DOHH2 (cell line): ENCODE measurements at regions not wholly inside any gene's neighbourhood (a gene's known extent, or its start where the extent isn't known, plus 50 kb on each side); places are given as distances from the start of the nearest gene placed in this dataset.

ENCODE experiments used
- H3F3A ChIP-seq: fragments of 200-600 bp; sonication (generic), shearing (Covaris generic); 2 replicates; pipeline ENCODE4 v1.6.0; 2016; ENCODE audit warnings: antibody characterized with exemption, mild to moderate bottlenecking; ENCODE audit not compliant: control insufficient read depth, insufficient read depth
- H3K27ac ChIP-seq: fragments of 200-600 bp; sonication (generic); 2 replicates; pipeline ENCODE4 v1.5.1; 2014; ENCODE audit warnings: low read depth, mild to moderate bottlenecking, low read length, moderate library complexity
- H3K27me3 ChIP-seq: fragments of 200-600 bp; sonication (generic); 2 replicates; pipeline ENCODE4 v1.6.1; 2014; ENCODE audit warnings: mild to moderate bottlenecking, low read length, mixed read lengths; ENCODE audit not compliant: control insufficient read depth
- H3K36me3 ChIP-seq: fragments of 200-600 bp; sonication (generic); 2 replicates; pipeline ENCODE4 v1.6.1; 2014; ENCODE audit warnings: mild to moderate bottlenecking, low read length, moderate library complexity, mixed read lengths; ENCODE audit not compliant: control insufficient read depth
- H3K4me1 ChIP-seq: fragments of 200-600 bp; sonication (generic); 2 replicates; pipeline ENCODE4 v1.6.1; 2014; ENCODE audit warnings: mild to moderate bottlenecking, low read length, mixed read lengths; ENCODE audit not compliant: control insufficient read depth
- H3K4me2 ChIP-seq: fragments of 200-600 bp; sonication (generic); 2 replicates; pipeline ENCODE4 v1.6.0; 2014; ENCODE audit warnings: mild to moderate bottlenecking, low read length, moderate library complexity
- H3K4me3 ChIP-seq: fragments of 200-600 bp; sonication (generic); 2 replicates; pipeline ENCODE4 v1.5.1; 2014; ENCODE audit warnings: mild to moderate bottlenecking, low read length, mixed read lengths
- H3K79me2 ChIP-seq: fragments of 200-600 bp; sonication (generic); 2 replicates; pipeline ENCODE4 v1.6.1; 2014; ENCODE audit warnings: mild to moderate bottlenecking, low read length, mixed read lengths; ENCODE audit not compliant: control insufficient read depth
- H3K9me2 ChIP-seq: fragments of 200-600 bp; sonication (generic); replicated peaks from 2 replicates; pipeline ENCODE4 v1.6.1; 2014; ENCODE audit warnings: mild to moderate bottlenecking, low read length, mixed read lengths; ENCODE audit not compliant: control insufficient read depth
- H3K9me3 ChIP-seq: fragments of 200-600 bp; sonication (generic); 2 replicates; pipeline ENCODE4 v1.6.1; 2014; ENCODE audit warnings: antibody characterized with exemption, low read length, mixed read lengths; ENCODE audit not compliant: control insufficient read depth, insufficient read depth
- H4K20me1 ChIP-seq: fragments of 200-600 bp; sonication (generic); 2 replicates; pipeline ENCODE4 v1.6.0; 2014; ENCODE audit warnings: low read depth, mild to moderate bottlenecking, antibody characterized with exemption, low read length, moderate library complexity; ENCODE audit not compliant: control insufficient read depth, insufficient read depth
- EZH2phosphoT487 ChIP-seq: fragments of 200-600 bp; sonication (generic); IDR thresholded peaks from 2 replicates; pipeline ENCODE4 v1.6.1; 2017; ENCODE audit warnings: borderline replicate concordance, mild to moderate bottlenecking, antibody characterized with exemption, low read length, moderate library complexity, mixed read lengths
- TF ChIP-seq, protein P1 (sequence below): fragments of 200-600 bp; sonication (generic); IDR thresholded peaks from one replicate; pipeline ENCODE4 v1.5.1; 2014; ENCODE audit warnings: antibody characterized with exemption, mild to moderate bottlenecking, low read depth, low read length; ENCODE audit not compliant: poor library complexity, severe bottlenecking

- H3F3A ChIP-seq: no peaks in the 10 kb centered on the region
- no peaks in the 10 kb centered on the region for H3K36me3 ChIP-seq
- no peak overlapping the region for H3K27ac ChIP-seq
- TF ChIP-seq, protein P1, sequence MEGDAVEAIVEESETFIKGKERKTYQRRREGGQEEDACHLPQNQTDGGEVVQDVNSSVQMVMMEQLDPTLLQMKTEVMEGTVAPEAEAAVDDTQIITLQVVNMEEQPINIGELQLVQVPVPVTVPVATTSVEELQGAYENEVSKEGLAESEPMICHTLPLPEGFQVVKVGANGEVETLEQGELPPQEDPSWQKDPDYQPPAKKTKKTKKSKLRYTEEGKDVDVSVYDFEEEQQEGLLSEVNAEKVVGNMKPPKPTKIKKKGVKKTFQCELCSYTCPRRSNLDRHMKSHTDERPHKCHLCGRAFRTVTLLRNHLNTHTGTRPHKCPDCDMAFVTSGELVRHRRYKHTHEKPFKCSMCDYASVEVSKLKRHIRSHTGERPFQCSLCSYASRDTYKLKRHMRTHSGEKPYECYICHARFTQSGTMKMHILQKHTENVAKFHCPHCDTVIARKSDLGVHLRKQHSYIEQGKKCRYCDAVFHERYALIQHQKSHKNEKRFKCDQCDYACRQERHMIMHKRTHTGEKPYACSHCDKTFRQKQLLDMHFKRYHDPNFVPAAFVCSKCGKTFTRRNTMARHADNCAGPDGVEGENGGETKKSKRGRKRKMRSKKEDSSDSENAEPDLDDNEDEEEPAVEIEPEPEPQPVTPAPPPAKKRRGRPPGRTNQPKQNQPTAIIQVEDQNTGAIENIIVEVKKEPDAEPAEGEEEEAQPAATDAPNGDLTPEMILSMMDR: peak; percentile 12
- no peak for TF ChIP-seq EZH2phosphoT487
- H3K4me1 ChIP-seq: no peaks in the 10 kb centered on the region
- no peaks in the 10 kb centered on the region for H3K9me3 ChIP-seq
- no peaks in the 10 kb centered on the region for H3K79me2 ChIP-seq
- no peak overlapping the region for H3K4me2 ChIP-seq
- H3K4me3 ChIP-seq: no peak overlapping the region
- no peaks in the 10 kb centered on the region for H3K9me2 ChIP-seq
- no peaks in the 10 kb centered on the region for H4K20me1 ChIP-seq
- no peaks in the 10 kb centered on the region for H3K27me3 ChIP-seq
Measured at GRCh38 chr10:85105614-85106255, 777.3 kb downstream of the CCSER2 start.

DNA sequence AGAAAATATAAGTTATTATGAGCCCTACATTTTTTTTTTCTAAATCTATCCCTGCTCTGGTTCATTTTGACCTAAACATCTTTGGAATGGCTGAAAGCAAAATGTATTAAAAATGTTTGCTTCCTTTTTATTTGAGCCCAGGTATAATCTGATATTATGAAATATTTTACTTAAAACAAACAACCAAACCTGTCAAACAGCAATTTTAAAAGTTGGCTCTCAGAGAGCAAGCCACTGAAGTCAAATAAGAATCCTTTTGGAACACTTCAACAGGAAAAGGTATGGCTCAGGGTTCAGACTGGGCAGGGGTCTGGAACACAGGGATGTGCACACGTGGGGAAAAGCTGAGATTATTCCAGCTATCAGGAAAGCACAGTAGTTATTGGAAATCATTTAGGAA, 782.9 kb downstream of the CCSER2 start:
- Histone ChIP-seq H3F3A (no peaks in the 10 kb centered on the region), H3K4me1 (no peaks in the 10 kb centered on the region), H3K79me2 (no peaks in the 10 kb centered on the region), H3K9me3 (no peaks in the 10 kb centered on the region), H3K4me2 (no peak overlapping the region), H3K27ac (no peak overlapping the region), H3K36me3 (no peaks in the 10 kb centered on the region), H3K27me3 (no peaks in the 10 kb centered on the region), H3K9me2 (no peaks in the 10 kb centered on the region), H4K20me1 (no peaks in the 10 kb centered on the region), H3K4me3 (no peak overlapping the region)
- TF ChIP-seq EZH2phosphoT487: no peak
- TF ChIP-seq, protein P1: no peak

DNA sequence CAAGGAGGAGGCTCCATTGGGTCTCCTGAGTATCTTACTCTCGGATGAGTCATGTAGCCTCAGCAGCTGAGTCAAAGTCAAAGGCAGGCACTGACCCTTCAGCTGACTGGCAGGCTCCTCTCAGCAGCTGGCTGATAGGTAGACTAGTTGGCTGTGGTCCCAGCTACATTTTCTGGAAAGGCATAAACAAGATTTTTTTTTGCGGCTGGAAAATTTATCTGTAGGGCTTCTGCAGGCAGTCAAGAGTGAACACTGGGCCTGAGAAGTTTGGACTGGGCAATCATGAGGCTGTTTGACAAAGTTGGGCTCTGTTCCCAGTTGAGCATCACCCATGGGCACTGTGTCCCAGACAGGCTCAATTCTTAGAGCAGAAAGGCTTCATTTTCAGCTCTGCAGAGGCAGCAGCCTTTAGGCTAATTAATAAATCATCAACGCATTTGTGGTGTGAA, 796.2 kb downstream of the CCSER2 start:
- no peaks in the 10 kb centered on the region for H3K27me3 ChIP-seq
- no peak overlapping the region for H3K4me3 ChIP-seq
- H3K27ac ChIP-seq: no peak overlapping the region
- no peak overlapping the region for H3K4me2 ChIP-seq
- H3K9me3 ChIP-seq: no peaks in the 10 kb centered on the region; the same call in 1 of the 2 replicates
- TF ChIP-seq, protein P1: no peak
- no peak for TF ChIP-seq EZH2phosphoT487
- no peaks in the 10 kb centered on the region for H4K20me1 ChIP-seq
- no peaks in the 10 kb centered on the region for H3K9me2 ChIP-seq
- H3K4me1 ChIP-seq: no peaks in the 10 kb centered on the region
- no peaks in the 10 kb centered on the region for H3K79me2 ChIP-seq
- no peaks in the 10 kb centered on the region for H3K36me3 ChIP-seq
- no peaks in the 10 kb centered on the region for H3F3A ChIP-seq
